ENCODE measurements at regions not wholly inside any gene's neighbourhood (a gene's known extent, or its start where the extent isn't known, plus 50 kb on each side); places are given as distances from the start of the nearest gene placed in this dataset.

GRCh38 chr4:136768925-136769275 lies 763.4 kb downstream of the PCDH18 start:
- TF ChIP-seq, protein P1, sequence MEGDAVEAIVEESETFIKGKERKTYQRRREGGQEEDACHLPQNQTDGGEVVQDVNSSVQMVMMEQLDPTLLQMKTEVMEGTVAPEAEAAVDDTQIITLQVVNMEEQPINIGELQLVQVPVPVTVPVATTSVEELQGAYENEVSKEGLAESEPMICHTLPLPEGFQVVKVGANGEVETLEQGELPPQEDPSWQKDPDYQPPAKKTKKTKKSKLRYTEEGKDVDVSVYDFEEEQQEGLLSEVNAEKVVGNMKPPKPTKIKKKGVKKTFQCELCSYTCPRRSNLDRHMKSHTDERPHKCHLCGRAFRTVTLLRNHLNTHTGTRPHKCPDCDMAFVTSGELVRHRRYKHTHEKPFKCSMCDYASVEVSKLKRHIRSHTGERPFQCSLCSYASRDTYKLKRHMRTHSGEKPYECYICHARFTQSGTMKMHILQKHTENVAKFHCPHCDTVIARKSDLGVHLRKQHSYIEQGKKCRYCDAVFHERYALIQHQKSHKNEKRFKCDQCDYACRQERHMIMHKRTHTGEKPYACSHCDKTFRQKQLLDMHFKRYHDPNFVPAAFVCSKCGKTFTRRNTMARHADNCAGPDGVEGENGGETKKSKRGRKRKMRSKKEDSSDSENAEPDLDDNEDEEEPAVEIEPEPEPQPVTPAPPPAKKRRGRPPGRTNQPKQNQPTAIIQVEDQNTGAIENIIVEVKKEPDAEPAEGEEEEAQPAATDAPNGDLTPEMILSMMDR (IDR thresholded peaks at IDR 0.05; ENCODE audit: low read depth, low read length, poor library complexity, severe bottlenecking): no peak
- no peak for TF ChIP-seq EZH2phosphoT487 (IDR thresholded peaks at IDR 0.05; ENCODE audit: borderline replicate concordance, low read length)
